ENCODE measurements at regions not wholly inside any gene's neighbourhood (a gene's known extent, or its start where the extent isn't known, plus 50 kb on each side); places are given as distances from the start of the nearest gene placed in this dataset.

- TF ChIP-seq POLR2AphosphoS5 (IDR thresholded peaks at IDR 0.05; ENCODE audit: low read depth) (no peak), CTCF (IDR thresholded peaks at IDR 0.05; ENCODE audit: insufficient read depth, low read length) (no peak), SPI1 (IDR thresholded peaks at IDR 0.05; ENCODE audit: borderline replicate concordance, low read depth) (no peak), REST (IDR thresholded peaks at IDR 0.05; ENCODE audit: insufficient replicate concordance, low read depth) (no peak), GABPA (IDR thresholded peaks at IDR 0.05; ENCODE audit: low read depth) (no peak)
- Histone ChIP-seq H3K27me3 (ENCODE audit: insufficient read depth, poor library complexity, severe bottlenecking) (no peaks in the 10 kb centered on the region), H3K27ac (replicated peaks) (no peak overlapping the region), H3K4me3 (replicated peaks; ENCODE audit: insufficient read depth, low read length) (no peak overlapping the region)
- DNase-seq (ENCODE audit: low read depth in 1 of 2, low spot score in 1 of 2), result no peak
Observed at GRCh38 chr5:174459071-174459702, 265.2 kb upstream of the MSX2 start.

GRCh38 chr5:174459832-174460448 is 264.4 kb upstream of the MSX2 start:
- TF ChIP-seq REST (IDR thresholded peaks at IDR 0.05; ENCODE audit: insufficient replicate concordance, low read depth), result no peak
- TF ChIP-seq GABPA (IDR thresholded peaks at IDR 0.05; ENCODE audit: low read depth), result no peak
- TF ChIP-seq POLR2AphosphoS5 (IDR thresholded peaks at IDR 0.05; ENCODE audit: low read depth), result no peak
- no peak for TF ChIP-seq CTCF (IDR thresholded peaks at IDR 0.05; ENCODE audit: insufficient read depth, low read length)
- no peak for TF ChIP-seq SPI1 (IDR thresholded peaks at IDR 0.05; ENCODE audit: borderline replicate concordance, low read depth)
- DNase-seq (ENCODE audit: low read depth in 1 of 2, low spot score in 1 of 2), result no peak
- no peak overlapping the region for H3K4me3 ChIP-seq (replicated peaks; ENCODE audit: insufficient read depth, low read length)
- H3K27me3 ChIP-seq (ENCODE audit: insufficient read depth, poor library complexity, severe bottlenecking), result no peaks in the 10 kb centered on the region
- H3K27ac ChIP-seq (replicated peaks), result no peak overlapping the region

GRCh38 chr5:174462129-174462528 is 262.3 kb upstream of the MSX2 start:
- no peak overlapping the region for H3K4me3 ChIP-seq (replicated peaks; ENCODE audit: insufficient read depth, low read length)
- no peaks in the 10 kb centered on the region for H3K27me3 ChIP-seq (ENCODE audit: insufficient read depth, poor library complexity, severe bottlenecking)
- H3K27ac ChIP-seq (replicated peaks), result no peak overlapping the region
- no peak for DNase-seq (ENCODE audit: low read depth in 1 of 2, low spot score in 1 of 2)
- TF ChIP-seq CTCF (IDR thresholded peaks at IDR 0.05; ENCODE audit: insufficient read depth, low read length) (no peak), REST (IDR thresholded peaks at IDR 0.05; ENCODE audit: insufficient replicate concordance, low read depth) (no peak), SPI1 (IDR thresholded peaks at IDR 0.05; ENCODE audit: borderline replicate concordance, low read depth) (no peak), POLR2AphosphoS5 (IDR thresholded peaks at IDR 0.05; ENCODE audit: low read depth) (no peak), GABPA (IDR thresholded peaks at IDR 0.05; ENCODE audit: low read depth) (no peak)
